OCI-LY1 (cell line): ENCODE measurements at regions not wholly inside any gene's neighbourhood (a gene's known extent, or its start where the extent isn't known, plus 50 kb on each side); places are given as distances from the start of the nearest gene placed in this dataset.

Source experiments
- H2AFZ ChIP-seq: fragments of 200-600 bp; sonication (generic), shearing (Covaris generic); 2 replicates; pipeline ENCODE4 v1.6.0; 2014; ENCODE audit warnings: antibody characterized with exemption, mild to moderate bottlenecking, low read length
- H3F3A ChIP-seq: fragments of 200-600 bp; sonication (generic), shearing (Covaris generic); 2 replicates; pipeline ENCODE4 v1.6.0; 2014; ENCODE audit warnings: mild to moderate bottlenecking, antibody characterized with exemption, low read length, moderate library complexity; ENCODE audit not compliant: insufficient read depth
- H3K27ac ChIP-seq: fragments of 200-600 bp; sonication (generic); 2 replicates; pipeline ENCODE4 v1.5.1; 2014; ENCODE audit warnings: low read length, mixed run types, mild to moderate bottlenecking, low read depth; ENCODE audit not compliant: poor library complexity, severe bottlenecking
- H3K27me3 ChIP-seq: fragments of 200-600 bp; sonication (generic); 2 replicates; pipeline ENCODE4 v1.6.0; 2014; ENCODE audit warnings: antibody characterized with exemption, mild to moderate bottlenecking, low read length, moderate library complexity; ENCODE audit not compliant: insufficient read depth
- H3K36me3 ChIP-seq: fragments of 200-600 bp; sonication (generic); 2 replicates; pipeline ENCODE4 v1.6.1; 2014; ENCODE audit warnings: mild to moderate bottlenecking, antibody characterized with exemption, low read length, moderate library complexity, mixed read lengths; ENCODE audit not compliant: insufficient read depth
- H3K4me1 ChIP-seq: fragments of 200-600 bp; sonication (generic); 2 replicates; pipeline ENCODE4 v1.5.1; 2014; ENCODE audit warnings: mild to moderate bottlenecking, low read length, moderate library complexity; ENCODE audit not compliant: insufficient read depth, severe bottlenecking
- H3K4me2 ChIP-seq: fragments of 200-600 bp; sonication (generic), shearing (Covaris generic); 2 replicates; pipeline ENCODE4 v1.6.1; 2014; ENCODE audit warnings: low read length
- H3K4me3 ChIP-seq: fragments of 200-600 bp; sonication (generic); 2 replicates; pipeline ENCODE4 v1.5.1; 2014; ENCODE audit warnings: low read length, low read depth, mild to moderate bottlenecking, mixed read lengths; ENCODE audit not compliant: poor library complexity, severe bottlenecking
- H3K79me2 ChIP-seq: fragments of 200-600 bp; shearing (Covaris generic); 2 replicates; pipeline ENCODE4 v1.6.1; 2016; ENCODE audit warnings: mixed run types, low read length, mixed read lengths; ENCODE audit not compliant: insufficient read depth
- H3K9ac ChIP-seq: fragments of 200-600 bp; sonication (generic), shearing (Covaris generic); 2 replicates; pipeline ENCODE4 v1.6.1; 2014; ENCODE audit warnings: mild to moderate bottlenecking, low read length, mixed read lengths
- H3K9me2 ChIP-seq: fragments of 200-600 bp; sonication (generic), shearing (Covaris generic); 2 replicates; pipeline ENCODE4 v1.6.1; 2014; ENCODE audit warnings: low read depth, mild to moderate bottlenecking, low read length, mixed read lengths
- H3K9me3 ChIP-seq: fragments of 200-600 bp; shearing (Covaris generic); 2 replicates; pipeline ENCODE4 v1.6.1; 2014; ENCODE audit warnings: low read length, mixed read lengths
- H4K20me1 ChIP-seq: fragments of 200-600 bp; sonication (generic), shearing (Covaris generic); 2 replicates; pipeline ENCODE4 v1.6.0; 2016; ENCODE audit warnings: mild to moderate bottlenecking, low read length; ENCODE audit not compliant: insufficient read depth
- CTCF ChIP-seq: fragments of 200-600 bp; sonication (generic), shearing (Covaris generic); IDR thresholded peaks from 2 replicates; pipeline ENCODE4 v1.5.1; 2017; ENCODE audit warnings: mild to moderate bottlenecking, antibody characterized with exemption, low read length, moderate library complexity, mixed read lengths
- EZH2 ChIP-seq: fragments of 200-600 bp; sonication (generic), shearing (Covaris generic); IDR thresholded peaks from 2 replicates; pipeline ENCODE4 v1.8.0; 2017; ENCODE audit warnings: borderline replicate concordance, mixed run types, mild to moderate bottlenecking, antibody characterized with exemption, low read length, moderate library complexity, mixed read lengths

- no peaks in the 10 kb centered on the region for H3K27me3 ChIP-seq
- no peaks in the 10 kb centered on the region for H3K36me3 ChIP-seq
- H3K9ac ChIP-seq: no peak overlapping the region
- no peaks in the 10 kb centered on the region for H3K9me2 ChIP-seq
- no peaks in the 10 kb centered on the region for H3K9me3 ChIP-seq
- H3K27ac ChIP-seq: no peak overlapping the region
- TF ChIP-seq CTCF: no peak
- no peak for TF ChIP-seq EZH2
- no peak overlapping the region for H2AFZ ChIP-seq
- H3F3A ChIP-seq: no peaks in the 10 kb centered on the region
- H3K4me3 ChIP-seq: no peak overlapping the region
- H3K4me1 ChIP-seq: no peaks in the 10 kb centered on the region
- no peaks in the 10 kb centered on the region for H3K79me2 ChIP-seq
- H4K20me1 ChIP-seq: no peaks in the 10 kb centered on the region
- no peak overlapping the region for H3K4me2 ChIP-seq
Observed at GRCh38 chr4:28682847-28683246, 1822.2 kb downstream of the STIM2 start.

GRCh38 chr4:28686618-28687017 is 1826.0 kb downstream of the STIM2 start:
- H3K9me2 ChIP-seq: no peaks in the 10 kb centered on the region
- H3K4me1 ChIP-seq: no peaks in the 10 kb centered on the region
- no peaks in the 10 kb centered on the region for H3K27me3 ChIP-seq
- H4K20me1 ChIP-seq: no peaks in the 10 kb centered on the region
- no peaks in the 10 kb centered on the region for H3F3A ChIP-seq
- no peak overlapping the region for H3K9ac ChIP-seq
- TF ChIP-seq CTCF: peak; percentile 43; the same call in 1 of the 2 replicates
- no peak for TF ChIP-seq EZH2
- H2AFZ ChIP-seq: no peak overlapping the region
- H3K4me2 ChIP-seq: no peak overlapping the region
- no peaks in the 10 kb centered on the region for H3K36me3 ChIP-seq
- no peak overlapping the region for H3K27ac ChIP-seq
- H3K79me2 ChIP-seq: no peaks in the 10 kb centered on the region
- H3K9me3 ChIP-seq: no peaks in the 10 kb centered on the region
- H3K4me3 ChIP-seq: no peak overlapping the region

- no peak overlapping the region for H3K27ac ChIP-seq
- H3K4me3 ChIP-seq: no peak overlapping the region
- no peaks in the 10 kb centered on the region for H3K4me1 ChIP-seq
- H3K79me2 ChIP-seq: no peaks in the 10 kb centered on the region
- no peaks in the 10 kb centered on the region for H3K9me2 ChIP-seq
- no peak overlapping the region for H3K4me2 ChIP-seq
- H3K27me3 ChIP-seq: no peaks in the 10 kb centered on the region
- TF ChIP-seq CTCF (no peak), EZH2 (no peak)
- H3K36me3 ChIP-seq: no peaks in the 10 kb centered on the region
- no peak overlapping the region for H2AFZ ChIP-seq
- H3F3A ChIP-seq: no peaks in the 10 kb centered on the region
- no peak overlapping the region for H3K9ac ChIP-seq
- no peaks in the 10 kb centered on the region for H3K9me3 ChIP-seq
- no peaks in the 10 kb centered on the region for H4K20me1 ChIP-seq
Observed at GRCh38 chr4:28690890-28691289, 1830.2 kb downstream of the STIM2 start.
